AG04450 (cell line): ENCODE measurements at regions not wholly inside any gene's neighbourhood (a gene's known extent, or its start where the extent isn't known, plus 50 kb on each side); places are given as distances from the start of the nearest gene placed in this dataset.

Experiments used
- CTCF ChIA-PET: fragments of 300-600, 350-600 bp; formaldehyde crosslinking; extraction: SDS; loops from one replicate; lab custom pipeline; 2022; ENCODE audit warnings: antibody characterized with exemption, inconsistent platforms; lab: Charles Lee
- POLR2A ChIA-PET: fragments of 350-600 bp; formaldehyde crosslinking; extraction: SDS; loops from one replicate; lab custom pipeline; 2021; ENCODE audit warnings: antibody characterized with exemption, inconsistent platforms; lab: Yijun Ruan, JAX
- DNase-seq: peaks from one replicate; pipeline ENCODE4 v3.0.0-alpha.2; 2011; ENCODE audit warnings: low read depth, low spot score
- H3K27ac ChIP-seq: one replicate; pipeline ENCODE4 v1.5.1; 2012; ENCODE audit warnings: low read depth, low read length, control low read depth
- H3K27me3 ChIP-seq: one replicate; pipeline ENCODE4 v1.6.0; 2012; ENCODE audit warnings: low read length; ENCODE audit not compliant: control insufficient read depth, insufficient read depth
- H3K4me3 ChIP-seq: 2 replicates; pipeline ENCODE4 v1.5.1; 2011; ENCODE audit warnings: mild to moderate bottlenecking, low read depth, low read length, control low read depth
- H3K9me3 ChIP-seq: 2 replicates; pipeline ENCODE4 v1.5.1; 2012; ENCODE audit warnings: low read length; ENCODE audit not compliant: control insufficient read depth, insufficient read depth
- TF ChIP-seq, protein P1 (sequence below): IDR thresholded peaks from 2 replicates; pipeline ENCODE4 v1.5.1; 2011; ENCODE audit warnings: low read depth, low read length, control low read depth, inconsistent platforms

DNA sequence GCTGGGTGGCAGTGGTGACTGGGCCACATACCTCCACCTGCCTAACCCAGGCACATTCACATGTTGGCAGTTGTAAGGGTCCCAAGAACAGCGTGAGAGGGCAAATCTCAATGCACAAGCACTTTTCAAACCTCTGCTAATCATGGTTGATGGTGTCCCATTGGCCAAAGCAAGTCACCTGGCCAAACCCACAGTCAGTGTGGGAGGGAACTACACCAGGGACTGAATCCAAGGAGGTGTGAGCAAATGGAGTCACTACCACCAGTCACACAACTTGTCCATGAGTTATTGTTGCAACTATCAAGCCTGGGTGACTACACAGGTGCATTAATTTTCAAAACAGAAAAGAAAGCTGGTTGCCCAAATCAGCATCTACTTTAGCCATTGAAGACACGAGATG is 260.1 kb downstream of the BCOR start:
- ChIA-PET POLR2A (no interaction called here), CTCF (no interaction called here)
- DNase-seq = no peak
- TF ChIP-seq, protein P1, sequence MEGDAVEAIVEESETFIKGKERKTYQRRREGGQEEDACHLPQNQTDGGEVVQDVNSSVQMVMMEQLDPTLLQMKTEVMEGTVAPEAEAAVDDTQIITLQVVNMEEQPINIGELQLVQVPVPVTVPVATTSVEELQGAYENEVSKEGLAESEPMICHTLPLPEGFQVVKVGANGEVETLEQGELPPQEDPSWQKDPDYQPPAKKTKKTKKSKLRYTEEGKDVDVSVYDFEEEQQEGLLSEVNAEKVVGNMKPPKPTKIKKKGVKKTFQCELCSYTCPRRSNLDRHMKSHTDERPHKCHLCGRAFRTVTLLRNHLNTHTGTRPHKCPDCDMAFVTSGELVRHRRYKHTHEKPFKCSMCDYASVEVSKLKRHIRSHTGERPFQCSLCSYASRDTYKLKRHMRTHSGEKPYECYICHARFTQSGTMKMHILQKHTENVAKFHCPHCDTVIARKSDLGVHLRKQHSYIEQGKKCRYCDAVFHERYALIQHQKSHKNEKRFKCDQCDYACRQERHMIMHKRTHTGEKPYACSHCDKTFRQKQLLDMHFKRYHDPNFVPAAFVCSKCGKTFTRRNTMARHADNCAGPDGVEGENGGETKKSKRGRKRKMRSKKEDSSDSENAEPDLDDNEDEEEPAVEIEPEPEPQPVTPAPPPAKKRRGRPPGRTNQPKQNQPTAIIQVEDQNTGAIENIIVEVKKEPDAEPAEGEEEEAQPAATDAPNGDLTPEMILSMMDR = no peak
- no peak overlapping the region for H3K4me3 ChIP-seq
- no peak overlapping the region for H3K27ac ChIP-seq
- peaks cover 4% of the 10 kb centered on the region for H3K27me3 ChIP-seq
- H3K9me3 ChIP-seq = no peaks in the 10 kb centered on the region

DNA sequence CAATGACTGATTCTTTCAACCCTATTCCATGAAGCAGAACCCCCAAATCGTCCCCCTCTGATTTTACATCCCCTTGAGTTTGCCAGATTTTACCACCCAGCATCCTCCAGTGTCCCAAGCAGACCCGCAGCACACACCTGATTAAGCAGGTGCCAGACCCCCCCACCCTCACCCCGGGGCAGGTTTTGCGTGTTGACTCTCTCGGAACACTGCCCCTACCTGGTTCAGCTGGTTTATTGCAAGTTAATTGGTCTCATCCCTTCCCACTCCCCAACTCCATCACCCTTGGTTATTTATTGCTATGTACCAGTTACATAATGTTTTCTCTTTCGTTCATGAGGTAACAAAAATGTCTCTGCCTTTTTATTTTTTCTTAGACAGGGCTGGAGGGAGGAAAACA is 258.4 kb downstream of the BCOR start:
- no peak for DNase-seq
- Histone ChIP-seq H3K27me3 (peaks cover 4% of the 10 kb centered on the region), H3K4me3 (no peak overlapping the region), H3K9me3 (no peaks in the 10 kb centered on the region), H3K27ac (no peak overlapping the region)
- TF ChIP-seq, protein P1 = no peak
- ChIA-PET POLR2A (no interaction called here), CTCF (no interaction called here)

DNA sequence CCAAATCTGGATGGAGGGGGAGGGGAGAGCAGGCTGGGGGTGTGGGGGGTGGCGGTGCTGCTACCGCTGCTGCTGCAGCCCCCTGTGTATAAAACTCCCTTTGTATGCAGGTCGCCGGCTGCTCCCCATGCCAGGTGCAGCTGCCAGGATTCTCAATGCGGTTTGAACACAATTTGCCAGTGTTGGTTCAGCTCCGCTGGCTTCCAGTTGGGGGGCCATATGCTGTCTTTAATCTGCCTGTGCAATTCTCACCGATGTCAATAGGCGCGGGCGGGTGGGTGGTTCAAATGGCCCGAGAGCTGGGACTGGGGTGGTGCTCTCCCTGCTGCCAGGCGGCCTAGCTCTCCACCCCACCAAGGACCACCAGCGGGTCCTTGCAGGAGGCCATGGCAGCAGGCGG is 257.6 kb downstream of the BCOR start:
- no peak for DNase-seq
- POLR2A ChIA-PET = no interaction called here
- TF ChIP-seq, protein P1 = no peak
- Histone ChIP-seq H3K27me3 (peaks cover 4% of the 10 kb centered on the region), H3K27ac (no peak overlapping the region), H3K4me3 (no peak overlapping the region), H3K9me3 (no peaks in the 10 kb centered on the region)
- CTCF ChIA-PET = no interaction called here

DNA sequence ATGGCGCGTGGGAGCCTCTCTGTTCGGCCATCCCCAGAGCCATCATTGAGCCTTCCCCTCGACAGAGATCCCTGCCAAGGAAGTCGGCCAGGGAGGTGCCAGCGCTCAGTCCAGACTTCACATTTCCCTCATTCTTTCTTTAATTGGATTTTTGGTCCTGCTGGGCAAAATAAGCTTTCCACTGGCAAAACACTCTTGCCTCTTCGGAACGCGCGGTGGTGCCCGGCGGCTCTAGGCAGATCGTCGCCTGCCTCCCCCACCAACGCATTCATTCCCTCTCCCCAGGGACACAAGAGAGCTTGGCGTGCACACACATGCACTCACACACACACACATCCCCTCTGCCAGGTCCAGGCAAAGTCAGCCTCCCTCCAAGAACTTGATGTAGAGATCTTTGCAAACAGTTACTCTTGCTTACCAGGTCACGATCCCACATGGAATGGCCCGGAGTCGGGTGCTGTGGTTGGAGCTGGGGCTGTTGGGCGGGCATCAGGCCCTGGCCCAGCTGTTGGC is 257.1 kb downstream of the BCOR start:
- DNase-seq = no peak
- H3K27me3 ChIP-seq = peaks cover 4% of the 10 kb centered on the region
- no peak overlapping the region for H3K27ac ChIP-seq
- ChIA-PET CTCF (no interaction called here), POLR2A (no interaction called here)
- H3K4me3 ChIP-seq = no peak overlapping the region
- TF ChIP-seq, protein P1 = no peak
- no peaks in the 10 kb centered on the region for H3K9me3 ChIP-seq

DNA sequence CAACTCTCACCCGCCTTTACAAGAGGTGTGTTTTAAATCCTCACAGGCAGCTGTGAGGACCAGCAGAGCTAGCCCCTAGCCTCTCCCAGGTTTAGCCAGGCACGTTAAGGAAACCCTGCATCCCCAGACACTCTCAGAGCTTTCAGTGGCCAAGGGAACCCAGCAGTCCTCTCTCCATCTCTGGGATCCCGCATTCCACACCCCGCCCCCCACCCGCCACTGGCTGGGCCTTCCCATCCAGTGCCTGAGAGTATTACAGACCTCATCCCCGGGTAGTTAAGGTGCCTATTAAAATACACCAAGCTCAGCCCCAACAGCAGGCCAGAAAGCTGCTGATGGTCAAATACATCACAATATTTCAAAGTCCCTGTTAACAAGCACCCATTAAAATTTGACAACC is 256.2 kb downstream of the BCOR start:
- ChIA-PET CTCF (no interaction called here), POLR2A (no interaction called here)
- Histone ChIP-seq H3K27me3 (peaks cover 4% of the 10 kb centered on the region), H3K9me3 (no peaks in the 10 kb centered on the region), H3K4me3 (no peak overlapping the region), H3K27ac (no peak overlapping the region)
- DNase-seq = no peak
- TF ChIP-seq, protein P1 = no peak
